ENCODE measurements at regions not wholly inside any gene's neighbourhood (a gene's known extent, or its start where the extent isn't known, plus 50 kb on each side); places are given as distances from the start of the nearest gene placed in this dataset.

DNA sequence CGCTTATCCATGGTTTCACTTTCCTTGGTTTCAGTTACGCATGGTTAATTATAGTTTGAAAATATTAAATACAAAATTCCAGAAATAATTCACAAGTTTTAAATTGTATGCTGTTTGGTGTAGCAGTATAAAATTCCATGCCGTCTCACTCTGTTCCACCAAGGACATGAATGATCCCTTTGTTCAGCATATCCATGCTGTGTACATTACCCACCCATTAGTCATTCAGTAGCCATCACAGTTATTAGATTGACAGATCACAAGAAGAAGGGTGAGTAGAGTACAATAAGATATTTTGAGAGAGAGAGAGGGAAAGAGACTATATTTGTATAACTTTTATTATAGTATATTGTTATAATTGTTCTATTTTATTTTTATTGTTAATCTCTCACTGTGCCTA lies 535.5 kb downstream of the SQOR start:
- no peak for TF ChIP-seq POLR2A (IDR thresholded peaks at IDR 0.05)
- TF ChIP-seq, protein P1, sequence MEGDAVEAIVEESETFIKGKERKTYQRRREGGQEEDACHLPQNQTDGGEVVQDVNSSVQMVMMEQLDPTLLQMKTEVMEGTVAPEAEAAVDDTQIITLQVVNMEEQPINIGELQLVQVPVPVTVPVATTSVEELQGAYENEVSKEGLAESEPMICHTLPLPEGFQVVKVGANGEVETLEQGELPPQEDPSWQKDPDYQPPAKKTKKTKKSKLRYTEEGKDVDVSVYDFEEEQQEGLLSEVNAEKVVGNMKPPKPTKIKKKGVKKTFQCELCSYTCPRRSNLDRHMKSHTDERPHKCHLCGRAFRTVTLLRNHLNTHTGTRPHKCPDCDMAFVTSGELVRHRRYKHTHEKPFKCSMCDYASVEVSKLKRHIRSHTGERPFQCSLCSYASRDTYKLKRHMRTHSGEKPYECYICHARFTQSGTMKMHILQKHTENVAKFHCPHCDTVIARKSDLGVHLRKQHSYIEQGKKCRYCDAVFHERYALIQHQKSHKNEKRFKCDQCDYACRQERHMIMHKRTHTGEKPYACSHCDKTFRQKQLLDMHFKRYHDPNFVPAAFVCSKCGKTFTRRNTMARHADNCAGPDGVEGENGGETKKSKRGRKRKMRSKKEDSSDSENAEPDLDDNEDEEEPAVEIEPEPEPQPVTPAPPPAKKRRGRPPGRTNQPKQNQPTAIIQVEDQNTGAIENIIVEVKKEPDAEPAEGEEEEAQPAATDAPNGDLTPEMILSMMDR (IDR thresholded peaks at IDR 0.05), result no peak

All from lower leg skin (tissue), 3 donors.